ENCODE measurements at regions not wholly inside any gene's neighbourhood (a gene's known extent, or its start where the extent isn't known, plus 50 kb on each side); places are given as distances from the start of the nearest gene placed in this dataset.
"Not testable (repeated sequence)": the region's sequence is repeated elsewhere in the genome, so short reads cannot be mapped to it uniquely, and the experiment has no call there.

DNA sequence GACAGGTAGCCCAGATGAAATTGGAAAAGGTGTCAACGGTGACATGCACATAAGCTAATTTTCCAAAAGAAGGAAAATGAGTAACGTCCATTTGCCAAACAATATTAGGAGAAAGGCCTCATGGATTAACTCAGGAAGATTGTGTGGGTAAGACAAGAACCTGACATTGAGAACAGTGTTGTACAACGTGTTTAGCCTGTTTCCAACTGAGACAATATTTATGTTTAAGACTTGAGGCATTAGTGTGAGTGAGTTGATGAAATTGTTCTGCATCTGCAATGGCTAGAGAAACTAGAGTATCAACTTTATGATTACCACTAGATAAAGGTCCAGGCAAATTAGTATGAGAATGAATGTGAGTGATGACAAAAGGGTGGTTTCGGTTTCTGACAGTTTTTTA is 191.3 kb upstream of the RAI14 start:
- no peaks in the 10 kb centered on the region for H4K20me1 ChIP-seq (ENCODE audit: insufficient read depth, low read length)
- no peak overlapping the region for H2AFZ ChIP-seq (ENCODE audit: low read depth, low read length)
- no peak for TF ChIP-seq EZH2phosphoT487 (IDR thresholded peaks at IDR 0.05; ENCODE audit: low read depth)
- TF ChIP-seq, protein P1, sequence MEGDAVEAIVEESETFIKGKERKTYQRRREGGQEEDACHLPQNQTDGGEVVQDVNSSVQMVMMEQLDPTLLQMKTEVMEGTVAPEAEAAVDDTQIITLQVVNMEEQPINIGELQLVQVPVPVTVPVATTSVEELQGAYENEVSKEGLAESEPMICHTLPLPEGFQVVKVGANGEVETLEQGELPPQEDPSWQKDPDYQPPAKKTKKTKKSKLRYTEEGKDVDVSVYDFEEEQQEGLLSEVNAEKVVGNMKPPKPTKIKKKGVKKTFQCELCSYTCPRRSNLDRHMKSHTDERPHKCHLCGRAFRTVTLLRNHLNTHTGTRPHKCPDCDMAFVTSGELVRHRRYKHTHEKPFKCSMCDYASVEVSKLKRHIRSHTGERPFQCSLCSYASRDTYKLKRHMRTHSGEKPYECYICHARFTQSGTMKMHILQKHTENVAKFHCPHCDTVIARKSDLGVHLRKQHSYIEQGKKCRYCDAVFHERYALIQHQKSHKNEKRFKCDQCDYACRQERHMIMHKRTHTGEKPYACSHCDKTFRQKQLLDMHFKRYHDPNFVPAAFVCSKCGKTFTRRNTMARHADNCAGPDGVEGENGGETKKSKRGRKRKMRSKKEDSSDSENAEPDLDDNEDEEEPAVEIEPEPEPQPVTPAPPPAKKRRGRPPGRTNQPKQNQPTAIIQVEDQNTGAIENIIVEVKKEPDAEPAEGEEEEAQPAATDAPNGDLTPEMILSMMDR (IDR thresholded peaks at IDR 0.05; ENCODE audit: low read depth, low read length): no peak
- H3K4me1 ChIP-seq (ENCODE audit: low read length): peaks cover 27% of the 10 kb centered on the region
- H3K27ac ChIP-seq (ENCODE audit: low read length): 0 out of 2 replicates have a peak overlapping the region, but pooled peaks have one; percentile 25
- H3K4me3 ChIP-seq (ENCODE audit: low read length): peak overlapping the region; percentile 74; the same call in 1 of the 2 replicates
- H3K79me2 ChIP-seq (ENCODE audit: low read length): no peaks in the 10 kb centered on the region
- H3K4me2 ChIP-seq (ENCODE audit: low read length): peak overlapping the region; percentile 89
- H3K36me3 ChIP-seq (replicated peaks; ENCODE audit: low read depth, low read length): no peaks in the 10 kb centered on the region
- no peaks in the 10 kb centered on the region for H3K27me3 ChIP-seq (ENCODE audit: low read depth, low read length)
- no peak overlapping the region; the same call in 1 of the 2 replicates for H3K9ac ChIP-seq (ENCODE audit: low read length)
- peaks cover 5% of the 10 kb centered on the region; the same call in 1 of the 2 replicates for H3K9me3 ChIP-seq (ENCODE audit: insufficient read depth, low read length)

DNA sequence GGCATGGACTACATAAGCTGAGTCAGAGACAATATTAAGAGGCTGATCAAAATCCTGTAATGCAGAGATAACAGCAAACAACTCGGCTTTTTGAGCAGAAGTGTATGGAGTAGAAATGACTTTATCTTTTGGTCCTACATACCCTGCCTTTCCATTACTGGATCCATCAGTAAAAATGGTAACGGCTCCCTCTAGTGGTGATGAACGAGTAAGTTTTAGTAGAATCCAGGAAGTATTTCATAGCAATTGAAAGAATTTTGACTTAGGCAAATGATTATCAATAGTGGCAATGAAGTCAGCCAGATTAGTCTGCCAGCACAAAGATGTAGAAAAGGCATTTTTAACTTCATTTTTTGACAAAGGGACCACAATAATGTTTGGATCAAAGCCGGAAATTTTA is 190.8 kb upstream of the RAI14 start:
- not testable (repeated sequence) for H3K79me2 ChIP-seq (ENCODE audit: low read length); H3K9me3 ChIP-seq (ENCODE audit: insufficient read depth, low read length); H4K20me1 ChIP-seq (ENCODE audit: insufficient read depth, low read length); H3K36me3 ChIP-seq (replicated peaks; ENCODE audit: low read depth, low read length); H3K27me3 ChIP-seq (ENCODE audit: low read depth, low read length)
- H3K4me1 ChIP-seq (ENCODE audit: low read length): peaks cover 27% of the 10 kb centered on the region
- H3K4me3 ChIP-seq (ENCODE audit: low read length): peak overlapping the region; percentile 74
- 0 out of 2 replicates have a peak overlapping the region, but pooled peaks have one; percentile 28 for H3K27ac ChIP-seq (ENCODE audit: low read length)
- H3K4me2 ChIP-seq (ENCODE audit: low read length): peak overlapping the region; percentile 89
- peak overlapping the region; percentile 89 for H2AFZ ChIP-seq (ENCODE audit: low read depth, low read length)
- TF ChIP-seq, protein P1 (IDR thresholded peaks at IDR 0.05; ENCODE audit: low read depth, low read length): peak; percentile 33
- peak overlapping the region; percentile 66 for H3K9ac ChIP-seq (ENCODE audit: low read length)

DNA sequence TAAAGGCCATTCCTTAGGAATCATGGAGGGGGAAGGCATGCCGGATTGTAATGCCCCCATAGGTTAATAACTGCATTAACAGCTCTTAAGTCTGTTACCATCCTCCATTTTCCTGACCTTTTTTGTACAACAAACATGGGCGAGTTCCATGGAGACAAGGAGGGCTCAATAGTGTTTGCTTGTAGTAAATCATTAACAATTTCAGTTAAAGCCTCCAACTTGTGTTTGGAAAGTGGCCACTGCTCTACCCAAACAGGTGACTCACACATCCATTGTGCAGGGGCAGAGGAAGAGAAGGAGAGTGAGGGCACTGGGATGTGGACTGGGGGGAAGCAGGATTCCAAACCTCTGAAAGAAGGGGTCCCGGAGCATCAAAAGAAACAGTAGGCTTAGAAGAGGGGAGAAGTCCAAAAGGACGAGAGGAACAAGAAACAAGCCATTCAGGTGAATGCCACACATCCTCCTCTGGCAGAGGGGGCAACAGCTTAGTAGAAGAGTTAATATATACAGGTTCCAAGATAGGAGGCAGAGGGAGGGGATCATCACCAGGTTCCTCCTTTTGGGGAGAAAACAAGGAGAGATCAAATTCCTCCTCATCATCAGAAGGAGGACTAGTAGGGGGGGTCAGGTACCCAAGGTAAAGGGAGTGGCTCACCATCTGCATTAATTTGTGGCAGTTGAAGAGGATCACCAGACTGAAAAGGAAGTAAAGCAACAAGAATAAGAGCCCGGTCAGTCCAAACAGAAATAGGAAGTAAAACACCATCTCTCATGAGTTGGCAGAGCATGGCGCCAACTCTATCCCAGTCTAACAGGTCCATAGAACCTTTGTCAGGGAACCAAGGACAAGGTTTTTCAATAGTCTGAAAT is 189.4 kb upstream of the RAI14 start:
- H3K27ac ChIP-seq (ENCODE audit: low read length); H3K9ac ChIP-seq (ENCODE audit: low read length); H3K79me2 ChIP-seq (ENCODE audit: low read length); H3K27me3 ChIP-seq (ENCODE audit: low read depth, low read length); H3K9me3 ChIP-seq (ENCODE audit: insufficient read depth, low read length); H4K20me1 ChIP-seq (ENCODE audit: insufficient read depth, low read length); H3K36me3 ChIP-seq (replicated peaks; ENCODE audit: low read depth, low read length); H3K4me3 ChIP-seq (ENCODE audit: low read length): not testable (repeated sequence)
- Histone ChIP-seq H3K4me2 (ENCODE audit: low read length) (peak overlapping the region; percentile 89), H3K4me1 (ENCODE audit: low read length) (peaks cover 27% of the 10 kb centered on the region), H2AFZ (ENCODE audit: low read depth, low read length) (peak overlapping the region; percentile 58)

DNA sequence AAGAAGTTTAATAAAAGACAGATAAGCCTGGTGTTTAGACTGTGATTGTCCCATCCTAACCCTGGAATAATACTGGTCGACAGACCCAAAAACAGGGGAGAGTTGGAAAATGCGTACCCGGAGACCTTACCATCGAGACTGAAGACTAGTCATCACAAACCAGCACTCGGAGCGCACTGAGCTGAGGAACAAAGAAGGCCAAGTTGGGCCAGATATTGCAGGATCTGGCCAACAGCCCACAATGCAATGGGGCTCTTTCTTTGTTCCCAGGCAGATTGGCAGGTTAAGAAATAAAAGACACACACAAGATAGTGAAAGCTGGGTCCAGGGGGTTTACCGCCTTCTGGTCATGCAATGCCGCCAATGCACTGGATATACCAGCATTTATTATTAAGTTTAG is 188.7 kb upstream of the RAI14 start:
- H3K9ac ChIP-seq (ENCODE audit: low read length): no peak overlapping the region
- no peak for TF ChIP-seq EZH2phosphoT487 (IDR thresholded peaks at IDR 0.05; ENCODE audit: low read depth)
- TF ChIP-seq, protein P1 (IDR thresholded peaks at IDR 0.05; ENCODE audit: low read depth, low read length): no peak
- H3K4me2 ChIP-seq (ENCODE audit: low read length): no peak overlapping the region

DNA sequence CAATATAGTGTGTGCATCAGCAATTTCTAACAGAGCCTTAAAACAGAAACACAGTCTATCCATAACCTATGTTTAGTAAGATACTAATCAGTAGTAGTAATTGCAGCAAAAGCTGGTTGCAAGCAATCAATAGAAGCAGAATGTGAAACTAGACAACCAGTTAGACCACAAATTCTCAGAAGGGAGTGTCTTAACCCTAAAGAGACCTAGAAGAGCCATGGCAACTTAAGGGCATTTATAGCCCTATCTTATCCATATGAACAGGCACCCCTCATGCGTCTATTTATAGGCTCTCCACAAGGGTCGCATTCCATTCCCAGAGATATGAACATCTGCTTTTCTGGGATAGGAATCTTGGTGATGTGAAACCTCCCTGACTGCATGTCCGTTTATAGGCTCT is 188.1 kb upstream of the RAI14 start:
- H3K79me2 ChIP-seq (ENCODE audit: low read length); H4K20me1 ChIP-seq (ENCODE audit: insufficient read depth, low read length); H3K9me3 ChIP-seq (ENCODE audit: insufficient read depth, low read length); H3K27ac ChIP-seq (ENCODE audit: low read length); H3K27me3 ChIP-seq (ENCODE audit: low read depth, low read length); H3K9ac ChIP-seq (ENCODE audit: low read length); H3K4me2 ChIP-seq (ENCODE audit: low read length); H3K36me3 ChIP-seq (replicated peaks; ENCODE audit: low read depth, low read length); H2AFZ ChIP-seq (ENCODE audit: low read depth, low read length); H3K4me3 ChIP-seq (ENCODE audit: low read length): not testable (repeated sequence)
- peaks cover 27% of the 10 kb centered on the region for H3K4me1 ChIP-seq (ENCODE audit: low read length)

More for the DNA sequence above, 188.7 kb upstream of the RAI14 start:
- Histone ChIP-seq H3K4me3 (ENCODE audit: low read length) (no peak overlapping the region), H3K9me3 (ENCODE audit: insufficient read depth, low read length) (peaks cover 2% of the 10 kb centered on the region; the same call in 1 of the 2 replicates), H3K27ac (ENCODE audit: low read length) (no peak overlapping the region), H4K20me1 (ENCODE audit: insufficient read depth, low read length) (no peaks in the 10 kb centered on the region), H2AFZ (ENCODE audit: low read depth, low read length) (peak overlapping the region; percentile 58; the same call in 1 of the 2 replicates), H3K36me3 (replicated peaks; ENCODE audit: low read depth, low read length) (no peaks in the 10 kb centered on the region), H3K27me3 (ENCODE audit: low read depth, low read length) (no peaks in the 10 kb centered on the region), H3K79me2 (ENCODE audit: low read length) (no peaks in the 10 kb centered on the region), H3K4me1 (ENCODE audit: low read length) (peaks cover 27% of the 10 kb centered on the region)

Data from OCI-LY3 (cell line).